HEK293 (cell line): ENCODE measurements at regions not wholly inside any gene's neighbourhood (a gene's known extent, or its start where the extent isn't known, plus 50 kb on each side); places are given as distances from the start of the nearest gene placed in this dataset.
"Not testable (repeated sequence)": the region's sequence is repeated elsewhere in the genome, so short reads cannot be mapped to it uniquely, and the experiment has no call there.

Source experiments
- CTCF ChIA-PET: fragments of 350-600 bp; formaldehyde crosslinking; extraction: SDS; loops from one replicate; lab custom pipeline; 2021; ENCODE audit warnings: antibody characterized with exemption; lab: Yijun Ruan, JAX
- POLR2A ChIA-PET: fragments of 300-600 bp; formaldehyde crosslinking; extraction: SDS; loops from one replicate; lab custom pipeline; 2020; ENCODE audit warnings: antibody characterized with exemption, inconsistent platforms; lab: Yijun Ruan, JAX
- H3K27ac ChIP-seq: fragments of 200-500 bp; sonication (Bioruptor generic); 2 replicates; pipeline ENCODE4 v1.5.1; 2014; ENCODE audit warnings: low read depth, low read length, control low read depth, inconsistent platforms; ENCODE audit errors: extremely low read depth
- H3K36me3 ChIP-seq, 2 experiments: fragments of 200-500 bp in 1 of 2; sonication (Bioruptor generic) in 1 of 2; 1 replicate in 1 of 2; 2 replicates in 1 of 2; pipeline ENCODE4 v1.5.1; 2014 to 2017; ENCODE audit warnings: inconsistent platforms in 2 of 2, low read length in 2 of 2; ENCODE audit not compliant: control insufficient read depth in 2 of 2, insufficient read depth in 1 of 2
- H3K4me1 ChIP-seq: fragments of 200-500 bp; sonication (Bioruptor generic); 2 replicates; pipeline ENCODE4 v1.5.1; 2014; ENCODE audit warnings: mild to moderate bottlenecking, low read length, inconsistent platforms; ENCODE audit not compliant: control insufficient read depth, insufficient read depth
- H3K4me3 ChIP-seq: 2 replicates; pipeline ENCODE4 v1.5.1; 2011; ENCODE audit warnings: low read depth, mild to moderate bottlenecking, control low read depth, low read length, moderate library complexity
- H3K9me3 ChIP-seq: fragments of 200-500 bp; sonication (Bioruptor generic); 2 replicates; pipeline ENCODE4 v1.5.1; 2014; ENCODE audit warnings: low read depth, low read length, inconsistent platforms; ENCODE audit not compliant: control insufficient read depth, insufficient read depth
- ZNF184 ChIP-seq: fragments of 450-650 bp; IDR thresholded peaks from 2 replicates; pipeline ENCODE4 v1.5.1; 2018; ENCODE audit warnings: missing biosample characterization, mild to moderate bottlenecking, missing genetic modification characterization
- ZNF302 ChIP-seq: fragments of 450-650 bp; formaldehyde crosslinking; IDR thresholded peaks from 2 replicates; pipeline ENCODE4 v1.5.1; 2016; ENCODE audit warnings: missing biosample characterization, missing genetic modification characterization, low read depth
- ZNF394 ChIP-seq: fragments of 450-650 bp; formaldehyde crosslinking; IDR thresholded peaks from 2 replicates; pipeline ENCODE4 v1.5.1; 2016; ENCODE audit warnings: missing biosample characterization, missing genetic modification characterization, mild to moderate bottlenecking, moderate library complexity, borderline replicate concordance
- ZNF521 ChIP-seq: fragments of 450-650 bp; formaldehyde crosslinking; IDR thresholded peaks from 2 replicates; pipeline ENCODE4 v1.5.1; 2017; ENCODE audit warnings: missing biosample characterization, mild to moderate bottlenecking, missing genetic modification characterization
- ZNF768 ChIP-seq: fragments of 450-650 bp; formaldehyde crosslinking; IDR thresholded peaks from 2 replicates; pipeline ENCODE4 v1.5.1; 2018; ENCODE audit warnings: missing biosample characterization, mild to moderate bottlenecking, missing genetic modification characterization
- ZSCAN16 ChIP-seq: fragments of 450-650 bp; formaldehyde crosslinking; IDR thresholded peaks from 2 replicates; pipeline ENCODE4 v1.5.1; 2016; ENCODE audit warnings: missing biosample characterization, missing genetic modification characterization
- TF ChIP-seq, protein P1 (sequence below): fragments of 450-650 bp; formaldehyde crosslinking; IDR thresholded peaks from 2 replicates; pipeline ENCODE4 v1.5.1; 2016; ENCODE audit warnings: missing biosample characterization, missing genetic modification characterization
- TF ChIP-seq, protein P2 (sequence below): fragments of 450-650 bp; formaldehyde crosslinking; IDR thresholded peaks from 2 replicates; pipeline ENCODE4 v1.5.1; 2017; ENCODE audit warnings: missing biosample characterization, missing genetic modification characterization
- TF ChIP-seq, protein P3 (sequence below): fragments of 450-650 bp; formaldehyde crosslinking; IDR thresholded peaks from 2 replicates; pipeline ENCODE4 v1.5.1; 2016; ENCODE audit warnings: missing biosample characterization, missing genetic modification characterization
- TF ChIP-seq, protein P4 (sequence below): fragments of 450-650 bp; formaldehyde crosslinking; IDR thresholded peaks from 2 replicates; pipeline ENCODE4 v1.5.1; 2016; ENCODE audit warnings: missing biosample characterization, missing genetic modification characterization

DNA sequence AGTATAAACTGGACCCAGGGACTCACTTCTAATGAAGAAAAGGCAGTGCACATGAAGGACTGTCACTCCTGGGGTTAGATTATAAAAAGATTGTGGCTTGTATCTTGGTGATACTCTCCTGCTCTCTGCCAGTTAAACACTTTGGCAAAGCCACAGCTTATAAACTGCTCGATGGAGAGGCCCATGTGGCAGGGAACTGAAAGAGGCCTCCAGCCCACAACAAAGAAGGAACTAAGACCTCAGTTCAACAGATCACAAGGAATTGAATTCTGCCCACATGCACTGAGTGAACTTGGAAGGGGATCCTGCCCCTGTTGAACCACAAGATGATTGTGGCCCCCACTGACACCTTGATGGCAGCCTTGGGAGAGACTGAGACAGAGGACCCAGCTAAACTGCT is 363.8 kb downstream of the CBLN4 start (continued):
- TF ChIP-seq, protein P1, sequence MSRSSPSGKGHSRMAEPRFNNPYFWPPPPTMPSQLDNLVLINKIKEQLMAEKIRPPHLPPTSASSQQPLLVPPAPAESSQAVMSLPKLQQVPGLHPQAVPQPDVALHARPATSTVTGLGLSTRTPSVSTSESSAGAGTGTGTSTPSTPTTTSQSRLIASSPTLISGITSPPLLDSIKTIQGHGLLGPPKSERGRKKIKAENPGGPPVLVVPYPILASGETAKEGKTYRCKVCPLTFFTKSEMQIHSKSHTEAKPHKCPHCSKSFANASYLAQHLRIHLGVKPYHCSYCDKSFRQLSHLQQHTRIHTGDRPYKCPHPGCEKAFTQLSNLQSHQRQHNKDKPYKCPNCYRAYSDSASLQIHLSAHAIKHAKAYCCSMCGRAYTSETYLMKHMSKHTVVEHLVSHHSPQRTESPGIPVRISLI: no peak
- TF ChIP-seq, protein P2, sequence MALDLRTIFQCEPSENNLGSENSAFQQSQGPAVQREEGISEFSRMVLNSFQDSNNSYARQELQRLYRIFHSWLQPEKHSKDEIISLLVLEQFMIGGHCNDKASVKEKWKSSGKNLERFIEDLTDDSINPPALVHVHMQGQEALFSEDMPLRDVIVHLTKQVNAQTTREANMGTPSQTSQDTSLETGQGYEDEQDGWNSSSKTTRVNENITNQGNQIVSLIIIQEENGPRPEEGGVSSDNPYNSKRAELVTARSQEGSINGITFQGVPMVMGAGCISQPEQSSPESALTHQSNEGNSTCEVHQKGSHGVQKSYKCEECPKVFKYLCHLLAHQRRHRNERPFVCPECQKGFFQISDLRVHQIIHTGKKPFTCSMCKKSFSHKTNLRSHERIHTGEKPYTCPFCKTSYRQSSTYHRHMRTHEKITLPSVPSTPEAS: no peak
- TF ChIP-seq ZNF184 (tag by site-specific recombination) (no peak), ZNF768 (no peak)
- TF ChIP-seq, protein P3, sequence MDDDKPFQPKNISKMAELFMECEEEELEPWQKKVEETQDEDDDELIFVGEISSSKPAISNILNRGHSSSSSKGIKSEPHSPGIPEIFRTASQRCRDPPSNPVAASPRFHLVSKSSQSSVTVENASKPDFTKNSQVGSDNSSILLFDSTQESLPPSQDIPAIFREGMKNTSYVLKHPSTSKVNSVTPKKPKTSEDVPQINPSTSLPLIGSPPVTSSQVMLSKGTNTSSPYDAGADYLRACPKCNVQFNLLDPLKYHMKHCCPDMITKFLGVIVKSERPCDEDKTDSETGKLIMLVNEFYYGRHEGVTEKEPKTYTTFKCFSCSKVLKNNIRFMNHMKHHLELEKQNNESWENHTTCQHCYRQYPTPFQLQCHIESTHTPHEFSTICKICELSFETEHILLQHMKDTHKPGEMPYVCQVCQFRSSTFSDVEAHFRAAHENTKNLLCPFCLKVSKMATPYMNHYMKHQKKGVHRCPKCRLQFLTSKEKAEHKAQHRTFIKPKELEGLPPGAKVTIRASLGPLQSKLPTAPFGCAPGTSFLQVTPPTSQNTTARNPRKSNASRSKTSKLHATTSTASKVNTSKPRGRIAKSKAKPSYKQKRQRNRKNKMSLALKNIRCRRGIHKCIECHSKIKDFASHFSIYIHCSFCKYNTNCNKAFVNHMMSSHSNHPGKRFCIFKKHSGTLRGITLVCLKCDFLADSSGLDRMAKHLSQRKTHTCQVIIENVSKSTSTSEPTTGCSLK (tag by site-specific recombination): no peak

DNA sequence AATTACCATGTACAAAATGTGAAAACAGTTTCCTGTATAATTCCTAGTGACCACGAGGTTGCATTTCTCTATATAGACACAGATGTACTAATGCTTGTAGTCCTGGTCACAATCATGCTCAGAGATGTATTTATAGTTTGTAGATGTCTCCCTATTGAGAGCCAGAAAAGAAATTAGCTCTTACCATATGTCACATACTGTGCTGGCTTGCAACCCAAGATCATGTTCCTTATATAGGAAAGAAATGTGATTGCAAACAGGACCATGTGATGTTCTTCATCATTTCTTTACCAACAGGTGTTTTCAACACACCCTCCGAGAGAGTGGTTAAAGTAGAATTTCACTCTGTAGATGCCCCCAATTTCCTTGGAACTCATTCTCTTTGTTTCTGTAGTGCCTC is 369.4 kb downstream of the CBLN4 start:
- no peak overlapping the region for H3K4me3 ChIP-seq
- TF ChIP-seq ZSCAN16 (no peak), ZNF521 (no peak), ZNF394 (tag by site-specific recombination) (no peak)
- TF ChIP-seq, all 188 proteins: peak for 0
- ChIA-PET CTCF (no interaction called here), POLR2A (no interaction called here)
- H3K9me3 ChIP-seq: no peaks in the 10 kb centered on the region
- no peaks in the 10 kb centered on the region for H3K4me1 ChIP-seq
- H3K36me3 ChIP-seq: no peaks in the 10 kb centered on the region
- H3K27ac ChIP-seq: no peak overlapping the region

DNA sequence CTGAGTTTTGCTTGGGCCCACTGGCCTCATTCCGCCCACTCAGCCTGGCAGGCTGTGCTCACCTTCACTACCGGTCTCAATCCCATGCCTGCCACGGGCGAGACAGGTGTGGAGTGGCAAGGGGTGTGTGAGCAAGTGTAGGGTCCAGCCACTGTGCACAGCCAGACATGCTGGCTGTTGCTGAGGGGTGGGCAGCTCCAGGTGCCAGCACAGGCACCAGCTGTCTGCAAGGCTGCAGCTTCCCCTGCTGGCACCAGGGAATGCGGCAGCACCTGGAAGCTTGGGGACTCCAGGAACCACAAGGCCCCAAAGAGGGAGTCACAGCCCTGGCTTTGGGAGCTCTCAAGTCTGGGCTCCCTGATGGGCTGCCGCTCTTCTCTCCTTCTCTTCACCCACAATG is 372.7 kb downstream of the CBLN4 start:
- Histone ChIP-seq H3K27ac (no peak overlapping the region), H3K36me3 (no peaks in the 10 kb centered on the region), H3K4me1 (no peaks in the 10 kb centered on the region), H3K9me3 (no peaks in the 10 kb centered on the region), H3K4me3 (no peak overlapping the region)
- TF ChIP-seq, protein P4, sequence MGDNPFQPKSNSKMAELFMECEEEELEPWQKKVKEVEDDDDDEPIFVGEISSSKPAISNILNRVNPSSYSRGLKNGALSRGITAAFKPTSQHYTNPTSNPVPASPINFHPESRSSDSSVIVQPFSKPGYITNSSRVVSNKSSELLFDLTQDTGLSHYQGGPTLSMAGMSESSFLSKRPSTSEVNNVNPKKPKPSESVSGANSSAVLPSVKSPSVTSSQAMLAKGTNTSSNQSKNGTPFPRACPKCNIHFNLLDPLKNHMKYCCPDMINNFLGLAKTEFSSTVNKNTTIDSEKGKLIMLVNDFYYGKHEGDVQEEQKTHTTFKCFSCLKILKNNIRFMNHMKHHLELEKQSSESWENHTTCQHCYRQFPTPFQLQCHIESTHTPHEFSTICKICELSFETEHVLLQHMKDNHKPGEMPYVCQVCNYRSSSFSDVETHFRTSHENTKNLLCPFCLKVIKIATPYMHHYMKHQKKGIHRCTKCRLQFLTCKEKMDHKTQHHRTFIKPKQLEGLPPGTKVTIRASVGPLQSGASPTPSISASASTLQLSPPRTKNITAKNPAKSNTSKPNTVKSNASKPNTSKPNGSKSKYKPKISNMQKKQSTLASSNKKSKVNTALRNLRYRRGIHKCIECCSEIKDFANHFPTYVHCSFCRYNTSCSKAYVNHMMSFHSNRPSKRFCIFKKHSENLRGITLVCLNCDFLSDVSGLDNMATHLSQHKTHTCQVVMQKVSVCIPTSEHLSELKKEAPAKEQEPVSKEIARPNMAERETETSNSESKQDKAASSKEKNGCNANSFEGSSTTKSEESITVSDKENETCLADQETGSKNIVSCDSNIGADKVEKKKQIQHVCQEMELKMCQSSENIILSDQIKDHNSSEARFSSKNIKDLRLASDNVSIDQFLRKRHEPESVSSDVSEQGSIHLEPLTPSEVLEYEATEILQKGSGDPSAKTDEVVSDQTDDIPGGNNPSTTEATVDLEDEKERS: no peak
- TF ChIP-seq ZNF302: no peak
- CTCF ChIA-PET: no interaction called here
- POLR2A ChIA-PET: no interaction called here

DNA sequence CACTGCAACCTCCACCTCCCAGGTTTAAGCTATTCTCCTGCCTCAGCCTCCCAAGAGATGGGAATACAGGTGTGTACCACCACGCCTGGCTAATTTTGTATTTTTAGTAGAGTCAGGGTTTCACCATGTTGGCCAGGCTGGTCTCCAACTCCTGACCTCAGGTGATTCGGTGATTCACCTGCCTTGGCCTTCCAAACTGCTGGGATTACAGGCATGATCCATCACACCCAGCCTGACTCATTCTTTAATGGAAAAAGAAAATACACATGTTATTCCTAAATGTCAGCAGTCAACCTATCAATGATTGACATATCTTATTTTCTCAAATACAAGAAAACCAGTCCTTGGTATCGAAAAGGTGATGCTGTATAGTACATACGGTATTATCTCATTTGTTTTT is 376.2 kb downstream of the CBLN4 start:
- CTCF ChIA-PET, H3K27ac ChIP-seq, H3K36me3 ChIP-seq, H3K4me1 ChIP-seq, H3K4me3 ChIP-seq, H3K9me3 ChIP-seq, POLR2A ChIA-PET: not testable (repeated sequence)
